HepG2 (cell line): ENCODE measurements at regions not wholly inside any gene's neighbourhood (a gene's known extent, or its start where the extent isn't known, plus 50 kb on each side); places are given as distances from the start of the nearest gene placed in this dataset.

Experiments
- ATAC-seq: fragments of 200-7000 bp; cut with Tn5 transposase; 3 replicates; pipeline ENCODE4 v1.9.1; 2020; ENCODE audit warnings: mild to moderate bottlenecking, moderate library complexity
- BruUV-seq: library from RNA; stranded (reverse); fragments of 400-500 nt; replicated peaks from 2 replicates; lab custom pipeline; 2021; lab: Mats Ljungman, UMichigan
- CTCF ChIA-PET: fragments of 300-600 bp; formaldehyde crosslinking; extraction: SDS; loops from one replicate; lab custom pipeline; 2021; ENCODE audit warnings: low total read pairs, inconsistent platforms, low intra/inter-chr PET ratio; lab: Yijun Ruan, JAX
- POLR2A ChIA-PET: fragments of 350-600 bp; sonication (Branson Sonifier 250); formaldehyde crosslinking; loops from one replicate; lab custom pipeline; 2020; ENCODE audit warnings: antibody characterized with exemption, inconsistent platforms; lab: Yijun Ruan, JAX
- DNase-seq: peaks from one replicate; pipeline ENCODE4 v3.0.0-alpha.2; 2015; ENCODE audit warnings: low spot score
- FAIRE-seq: peaks from 3 replicates; lab custom pipeline; 2011; peaks lifted over from hg19 to GRCh38; lab: Jason Lieb, UNC
- H2AFZ ChIP-seq: one replicate; pipeline ENCODE4 v1.6.1; 2011; ENCODE audit warnings: low read length, inconsistent platforms
- H3K27ac ChIP-seq: fragments of 300-600 bp; 3 replicates; pipeline ENCODE4 v1.8.0; 2011; ENCODE audit warnings: mixed run types, mild to moderate bottlenecking, mixed read lengths, low read length, inconsistent platforms; ENCODE audit not compliant: insufficient read depth; ENCODE audit errors: extremely low read length
- H3K27me3 ChIP-seq, 2 experiments: fragments of 200-600 bp in 1 of 2; 2 replicates in 1 of 2; 3 replicates in 1 of 2; pipeline versions ENCODE4 v1.6.0 to v1.8.0; 2011; ENCODE audit warnings: low read length in 2 of 2, mild to moderate bottlenecking in 2 of 2, moderate library complexity in 2 of 2, inconsistent platforms in 1 of 2; ENCODE audit not compliant: insufficient read depth in 2 of 2, control insufficient read depth in 1 of 2
- H3K36me3 ChIP-seq, 2 experiments: fragments of 200-600 bp in 1 of 2; replicated peaks in 1 of 2; 2 replicates in 1 of 2; 3 replicates in 1 of 2; pipeline versions ENCODE4 v1.5.1 to v1.8.0; 2011; ENCODE audit warnings: low read length in 2 of 2, inconsistent platforms in 1 of 2; ENCODE audit not compliant: insufficient read depth in 2 of 2, control insufficient read depth in 1 of 2
- H3K4me1 ChIP-seq: 2 replicates; pipeline ENCODE4 v1.5.1; 2012; ENCODE audit warnings: low read length, inconsistent platforms; ENCODE audit not compliant: insufficient read depth
- H3K4me2 ChIP-seq: 2 replicates; pipeline ENCODE4 v1.6.0; 2011; ENCODE audit warnings: low read depth, low read length, inconsistent platforms
- H3K4me3 ChIP-seq, 3 experiments: fragments of 200-600 bp in 1 of 3; sonication (generic), shearing (Covaris generic) in 1 of 3; replicated peaks in 1 of 3; 2 replicates each; pipeline ENCODE4 v1.5.1; 2011 to 2016; ENCODE audit warnings: low read length in 3 of 3, inconsistent platforms in 2 of 3, low read depth in 2 of 3, mild to moderate bottlenecking in 2 of 3, control low read depth in 1 of 3, mixed read lengths in 1 of 3; ENCODE audit not compliant: insufficient read depth in 1 of 3
- H3K79me2 ChIP-seq: one replicate; pipeline ENCODE4 v1.6.1; 2011; ENCODE audit warnings: low read length, inconsistent platforms; ENCODE audit not compliant: insufficient read depth
- H3K9ac ChIP-seq: 2 replicates; pipeline ENCODE4 v1.6.0; 2011; ENCODE audit warnings: mild to moderate bottlenecking, low read depth, low read length, inconsistent platforms; ENCODE audit not compliant: insufficient read depth
- H3K9me3 ChIP-seq: 2 replicates; pipeline ENCODE4 v1.5.1; 2012; ENCODE audit warnings: mild to moderate bottlenecking, low read length
- H4K20me1 ChIP-seq: 2 replicates; pipeline ENCODE4 v1.6.0; 2011; ENCODE audit warnings: inconsistent platforms, mild to moderate bottlenecking, low read length, moderate library complexity; ENCODE audit not compliant: insufficient read depth
- DR1 ChIP-seq: sonication (generic); formaldehyde crosslinking; IDR thresholded peaks from 2 replicates; pipeline ENCODE4 v1.8.0; 2021; ENCODE audit warnings: mild to moderate bottlenecking, missing genetic modification reagents, inconsistent platforms
- GATAD1 ChIP-seq: IDR thresholded peaks from 2 replicates; pipeline ENCODE4 v1.6.1; 2016; ENCODE audit warnings: missing genetic modification reagents, missing compliant biosample characterization
- GFI1 ChIP-seq: sonication (generic); formaldehyde crosslinking; IDR thresholded peaks from 2 replicates; pipeline ENCODE4 v1.5.0; 2020; ENCODE audit warnings: missing genetic modification reagents, mild to moderate bottlenecking, borderline replicate concordance
- RBM39 ChIP-seq: fragments of 200-400 bp; formaldehyde crosslinking; IDR thresholded peaks from one replicate; pipeline ENCODE4 v1.6.1; 2018; ENCODE audit warnings: antibody characterized with exemption, mild to moderate bottlenecking, low read depth, low read length; ENCODE audit not compliant: poor library complexity, severe bottlenecking
- U2AF2 ChIP-seq: fragments of 200-400 bp; formaldehyde crosslinking; IDR thresholded peaks from 2 replicates; pipeline ENCODE4 v1.6.1; 2017; ENCODE audit warnings: low read depth, mild to moderate bottlenecking, low read length
- ZNF337 ChIP-seq: sonication (generic); formaldehyde crosslinking; IDR thresholded peaks from 2 replicates; pipeline ENCODE4 v1.5.1; 2020; ENCODE audit warnings: missing genetic modification reagents, low read depth, mild to moderate bottlenecking, borderline replicate concordance
- ZNF75D ChIP-seq: sonication (generic); formaldehyde crosslinking; IDR thresholded peaks from 2 replicates; pipeline ENCODE4 v1.8.1; 2023; ENCODE audit warnings: missing genetic modification reagents, mild to moderate bottlenecking, borderline replicate concordance
- ZSCAN29 ChIP-seq: sonication (generic); formaldehyde crosslinking; conservative IDR thresholded peaks from 2 replicates; pipeline ENCODE4 v1.4.0; 2020; ENCODE audit warnings: mild to moderate bottlenecking, missing genetic modification reagents
- WGBS: methylation state at CpG from one replicate; pipeline ENCODE4 v1.1.6; 2017; ENCODE audit warnings: low lambda C conversion rate; 5-methylcytosine and 5-hydroxymethylcytosine counted together
- in situ Hi-C: cut with HindIII; loops from 2 replicates; pipeline ENCODE4 v1.10.0; 2017; ENCODE audit warnings: low pct_unique_long_range_greater_than_20kb; ENCODE audit not compliant: extremely low pct_ligation_motif_present
- intact Hi-C: fragments of 100-400 bp; cut with micrococcal nuclease; formaldehyde crosslinking; loops from one replicate; pipeline ENCODE4 v1.10.0; 2022; ENCODE audit not compliant: unreplicated experiment
- TF ChIP-seq, protein P1 (sequence below): sonication (generic); formaldehyde crosslinking; conservative IDR thresholded peaks from 2 replicates; pipeline ENCODE4 v1.4.0; 2020; ENCODE audit warnings: missing genetic modification reagents
- TF ChIP-seq, protein P2 (sequence below): sonication (generic); formaldehyde crosslinking; IDR thresholded peaks from 2 replicates; pipeline ENCODE4 v1.4.0; 2020; ENCODE audit warnings: mild to moderate bottlenecking, missing genetic modification reagents

DNA sequence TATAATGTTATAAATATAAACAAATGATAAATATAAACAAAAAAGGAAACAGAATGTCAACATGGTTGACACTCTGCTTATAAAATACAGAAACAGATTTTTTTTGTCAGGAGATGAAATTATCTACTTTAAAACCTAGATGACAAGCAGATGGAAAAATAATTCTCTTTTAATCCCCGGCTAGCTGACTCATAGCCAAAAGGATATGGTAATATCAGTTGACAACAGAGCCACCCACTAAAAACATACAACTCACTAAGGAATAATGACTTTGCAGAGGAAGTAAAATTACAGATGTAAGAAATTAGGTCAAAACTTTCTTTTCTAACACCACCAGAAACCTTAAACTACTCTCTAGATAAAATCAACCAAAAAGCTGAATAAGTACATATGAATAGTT, 131.1 kb upstream of the ABCB5 start:
- no peak overlapping the region for H3K9ac ChIP-seq
- peaks cover 35% of the 10 kb centered on the region for H3K9me3 ChIP-seq
- no peaks in the 10 kb centered on the region for H4K20me1 ChIP-seq
- ChIA-PET CTCF (no interaction called here), POLR2A (no interaction called here)
- no peaks in the 10 kb centered on the region for H3K36me3 ChIP-seq
- no peak overlapping the region for H3K27ac ChIP-seq
- H3K4me2 ChIP-seq = no peak overlapping the region
- WGBS = 0% methylated on average over 1 of the region's 1 CpG
- no peaks in the 10 kb centered on the region for H3K79me2 ChIP-seq
- no peak for DNase-seq
- TF ChIP-seq, protein P1, sequence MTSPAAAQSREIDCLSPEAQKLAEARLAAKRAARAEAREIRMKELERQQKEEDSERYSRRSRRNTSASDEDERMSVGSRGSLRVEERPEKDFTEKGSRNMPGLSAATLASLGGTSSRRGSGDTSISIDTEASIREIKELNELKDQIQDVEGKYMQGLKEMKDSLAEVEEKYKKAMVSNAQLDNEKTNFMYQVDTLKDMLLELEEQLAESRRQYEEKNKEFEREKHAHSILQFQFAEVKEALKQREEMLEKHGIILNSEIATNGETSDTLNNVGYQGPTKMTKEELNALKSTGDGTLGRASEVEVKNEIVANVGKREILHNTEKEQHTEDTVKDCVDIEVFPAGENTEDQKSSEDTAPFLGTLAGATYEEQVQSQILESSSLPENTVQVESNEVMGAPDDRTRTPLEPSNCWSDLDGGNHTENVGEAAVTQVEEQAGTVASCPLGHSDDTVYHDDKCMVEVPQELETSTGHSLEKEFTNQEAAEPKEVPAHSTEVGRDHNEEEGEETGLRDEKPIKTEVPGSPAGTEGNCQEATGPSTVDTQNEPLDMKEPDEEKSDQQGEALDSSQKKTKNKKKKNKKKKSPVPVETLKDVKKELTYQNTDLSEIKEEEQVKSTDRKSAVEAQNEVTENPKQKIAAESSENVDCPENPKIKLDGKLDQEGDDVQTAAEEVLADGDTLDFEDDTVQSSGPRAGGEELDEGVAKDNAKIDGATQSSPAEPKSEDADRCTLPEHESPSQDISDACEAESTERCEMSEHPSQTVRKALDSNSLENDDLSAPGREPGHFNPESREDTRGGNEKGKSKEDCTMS (CRISPR knock-in tag) = no peak
- no peak for TF ChIP-seq ZNF75D (CRISPR knock-in tag)
- intact Hi-C loops (no loop called here), in situ Hi-C loops (no loop called here)
- no peak for FAIRE-seq
- H3K27me3 ChIP-seq = no peaks in the 10 kb centered on the region
- H2AFZ ChIP-seq = no peak overlapping the region
- no TSS peak for BruUV-seq
- H3K4me1 ChIP-seq = no peaks in the 10 kb centered on the region
- H3K4me3 ChIP-seq = no peak overlapping the region
- ATAC-seq = no peak

DNA sequence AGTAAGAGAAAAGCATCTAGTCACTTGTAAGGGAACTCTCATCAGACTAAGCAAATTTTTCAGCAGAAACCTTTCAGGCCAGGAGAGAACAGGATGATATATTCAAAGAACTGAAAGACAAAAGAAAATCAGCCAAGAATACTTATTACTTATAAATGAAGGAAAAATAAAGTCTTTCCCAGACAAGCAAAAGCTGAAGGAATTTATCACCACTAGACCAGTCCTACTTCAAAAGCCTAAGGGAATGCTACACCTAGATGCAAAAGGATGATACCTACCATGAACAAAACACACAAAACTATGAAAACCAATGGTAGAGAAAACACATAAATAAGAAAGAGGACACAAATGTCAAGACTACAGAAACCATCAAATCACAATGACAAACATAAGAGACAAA, 126.6 kb upstream of the ABCB5 start:
- FAIRE-seq (no peak), ATAC-seq (no peak), DNase-seq (no peak)
- in situ Hi-C loops (no loop called here), intact Hi-C loops (no loop called here)
- H3K4me2 ChIP-seq = no peak overlapping the region
- H2AFZ ChIP-seq = no peak overlapping the region
- TF ChIP-seq U2AF2 (no peak), DR1 (CRISPR knock-in tag) (no peak), GATAD1 (CRISPR knock-in tag) (no peak), ZNF337 (peak; percentile 98; the same call in 1 of the 2 replicates), ZSCAN29 (CRISPR knock-in tag) (no peak), RBM39 (no peak), GFI1 (CRISPR knock-in tag) (no peak)
- TF ChIP-seq, protein P2, sequence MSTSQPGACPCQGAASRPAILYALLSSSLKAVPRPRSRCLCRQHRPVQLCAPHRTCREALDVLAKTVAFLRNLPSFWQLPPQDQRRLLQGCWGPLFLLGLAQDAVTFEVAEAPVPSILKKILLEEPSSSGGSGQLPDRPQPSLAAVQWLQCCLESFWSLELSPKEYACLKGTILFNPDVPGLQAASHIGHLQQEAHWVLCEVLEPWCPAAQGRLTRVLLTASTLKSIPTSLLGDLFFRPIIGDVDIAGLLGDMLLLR (CRISPR knock-in tag) = no peak
- no peaks in the 10 kb centered on the region for H4K20me1 ChIP-seq
- no peak overlapping the region for H3K27ac ChIP-seq
- no peaks in the 10 kb centered on the region for H3K4me1 ChIP-seq
- BruUV-seq = no TSS peak
- H3K9me3 ChIP-seq = peaks cover 52% of the 10 kb centered on the region
- no peaks in the 10 kb centered on the region for H3K79me2 ChIP-seq
- CTCF ChIA-PET = no interaction called here
- H3K9ac ChIP-seq = no peak overlapping the region
- H3K36me3 ChIP-seq = no peaks in the 10 kb centered on the region
- no peak overlapping the region for H3K4me3 ChIP-seq
- no peaks in the 10 kb centered on the region for H3K27me3 ChIP-seq
- POLR2A ChIA-PET = no interaction called here
